ENCODE measurements at regions not wholly inside any gene's neighbourhood (a gene's known extent, or its start where the extent isn't known, plus 50 kb on each side); places are given as distances from the start of the nearest gene placed in this dataset.

DNA sequence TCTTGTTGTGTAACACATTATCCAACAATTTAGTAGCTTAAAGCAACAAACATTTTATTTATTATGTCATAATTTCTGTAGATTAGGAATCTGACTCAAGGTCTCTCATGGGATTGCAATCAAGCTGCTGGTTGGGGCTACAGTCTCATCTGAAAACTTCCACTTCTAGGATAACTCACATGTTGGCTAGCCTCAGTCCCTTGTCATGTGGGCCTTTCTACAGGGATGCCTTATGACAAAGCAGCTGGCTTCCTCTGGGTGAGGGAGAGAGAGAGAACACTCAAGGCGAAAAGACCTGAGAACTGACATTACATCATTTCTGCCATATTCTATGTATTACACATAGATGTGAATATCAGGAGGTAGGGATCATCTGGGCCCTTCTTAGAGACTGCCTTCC, 317.9 kb upstream of the VRK2 start:
- no peak overlapping the region for H2AFZ ChIP-seq (replicated peaks)
- Mint-ChIP-seq H3K27me3 (ENCODE audit: insufficient read depth, low read depth) (no peaks in the 10 kb centered on the region), H3K9me3 (no peaks in the 10 kb centered on the region), H3K27ac (no peak overlapping the region), H3K36me3 (no peaks in the 10 kb centered on the region), H3K4me1 (peaks cover 13% of the 10 kb centered on the region), H3K4me3 (no peak overlapping the region)
- peaks cover 10% of the 10 kb centered on the region for H3K4me1 ChIP-seq
- no peaks in the 10 kb centered on the region for H3K27me3 ChIP-seq
- no peak overlapping the region for H3K4me3 ChIP-seq
- no peak overlapping the region for H3K27ac ChIP-seq
- H3K36me3 ChIP-seq, result no peaks in the 10 kb centered on the region
- TF ChIP-seq EZH2 (IDR thresholded peaks at IDR 0.05) (no peak), EZH2phosphoT487 (IDR thresholded peaks at IDR 0.05) (no peak)
- TF ChIP-seq, protein P1, sequence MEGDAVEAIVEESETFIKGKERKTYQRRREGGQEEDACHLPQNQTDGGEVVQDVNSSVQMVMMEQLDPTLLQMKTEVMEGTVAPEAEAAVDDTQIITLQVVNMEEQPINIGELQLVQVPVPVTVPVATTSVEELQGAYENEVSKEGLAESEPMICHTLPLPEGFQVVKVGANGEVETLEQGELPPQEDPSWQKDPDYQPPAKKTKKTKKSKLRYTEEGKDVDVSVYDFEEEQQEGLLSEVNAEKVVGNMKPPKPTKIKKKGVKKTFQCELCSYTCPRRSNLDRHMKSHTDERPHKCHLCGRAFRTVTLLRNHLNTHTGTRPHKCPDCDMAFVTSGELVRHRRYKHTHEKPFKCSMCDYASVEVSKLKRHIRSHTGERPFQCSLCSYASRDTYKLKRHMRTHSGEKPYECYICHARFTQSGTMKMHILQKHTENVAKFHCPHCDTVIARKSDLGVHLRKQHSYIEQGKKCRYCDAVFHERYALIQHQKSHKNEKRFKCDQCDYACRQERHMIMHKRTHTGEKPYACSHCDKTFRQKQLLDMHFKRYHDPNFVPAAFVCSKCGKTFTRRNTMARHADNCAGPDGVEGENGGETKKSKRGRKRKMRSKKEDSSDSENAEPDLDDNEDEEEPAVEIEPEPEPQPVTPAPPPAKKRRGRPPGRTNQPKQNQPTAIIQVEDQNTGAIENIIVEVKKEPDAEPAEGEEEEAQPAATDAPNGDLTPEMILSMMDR (IDR thresholded peaks at IDR 0.05), result no peak
- H3K4me2 ChIP-seq, result no peak overlapping the region
- DNase-seq (ENCODE audit: low spot score), result no peak
- H4K20me1 ChIP-seq (ENCODE audit: low read depth), result no peaks in the 10 kb centered on the region
- no peak overlapping the region for H3K9ac ChIP-seq
- H3K79me2 ChIP-seq (ENCODE audit: low read depth), result no peaks in the 10 kb centered on the region
- no peaks in the 10 kb centered on the region for H3K9me3 ChIP-seq (ENCODE audit: low read depth)
- H3F3A ChIP-seq (ENCODE audit: low read depth), result no peaks in the 10 kb centered on the region

DNA sequence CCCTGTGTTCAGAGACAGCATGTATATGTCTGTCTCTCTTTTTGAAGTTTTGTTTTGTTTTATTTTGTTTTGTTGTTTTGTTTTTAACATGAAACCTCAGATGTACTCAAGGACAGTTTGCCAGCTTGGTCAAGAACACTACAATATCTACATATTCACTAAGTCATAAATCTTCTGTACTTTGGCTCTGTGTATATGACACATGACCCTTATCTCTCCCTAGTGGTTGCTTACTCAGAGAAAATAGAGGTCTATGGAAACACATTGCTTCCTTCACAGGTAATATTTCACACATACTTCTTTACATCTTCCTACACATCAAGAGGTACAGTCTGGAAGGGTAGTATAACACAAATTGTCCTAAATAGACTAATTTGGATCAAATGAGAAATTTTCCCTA, 312.6 kb upstream of the VRK2 start:
- no peaks in the 10 kb centered on the region for H3K4me1 Mint-ChIP-seq
- H3K9me3 Mint-ChIP-seq, result no peaks in the 10 kb centered on the region
- no peak overlapping the region for H3K4me2 ChIP-seq
- no peak overlapping the region for H2AFZ ChIP-seq (replicated peaks)
- H3K4me1 ChIP-seq, result no peaks in the 10 kb centered on the region
- H3K79me2 ChIP-seq (ENCODE audit: low read depth), result no peaks in the 10 kb centered on the region
- DNase-seq (ENCODE audit: low spot score), result no peak
- H3K9ac ChIP-seq, result no peak overlapping the region
- no peak overlapping the region for H3K27ac ChIP-seq
- H3K36me3 ChIP-seq, result no peaks in the 10 kb centered on the region
- H3F3A ChIP-seq (ENCODE audit: low read depth), result no peaks in the 10 kb centered on the region
- no peaks in the 10 kb centered on the region for H3K27me3 ChIP-seq
- H3K27ac Mint-ChIP-seq, result no peak overlapping the region
- H4K20me1 ChIP-seq (ENCODE audit: low read depth), result no peaks in the 10 kb centered on the region
- TF ChIP-seq EZH2phosphoT487 (IDR thresholded peaks at IDR 0.05) (no peak), EZH2 (IDR thresholded peaks at IDR 0.05) (no peak)
- TF ChIP-seq, protein P1 (IDR thresholded peaks at IDR 0.05), result no peak
- no peaks in the 10 kb centered on the region for H3K36me3 Mint-ChIP-seq
- H3K27me3 Mint-ChIP-seq (ENCODE audit: insufficient read depth, low read depth), result no peaks in the 10 kb centered on the region
- H3K9me3 ChIP-seq (ENCODE audit: low read depth), result no peaks in the 10 kb centered on the region
- no peak overlapping the region for H3K4me3 ChIP-seq
- H3K4me3 Mint-ChIP-seq, result no peak overlapping the region

DNA sequence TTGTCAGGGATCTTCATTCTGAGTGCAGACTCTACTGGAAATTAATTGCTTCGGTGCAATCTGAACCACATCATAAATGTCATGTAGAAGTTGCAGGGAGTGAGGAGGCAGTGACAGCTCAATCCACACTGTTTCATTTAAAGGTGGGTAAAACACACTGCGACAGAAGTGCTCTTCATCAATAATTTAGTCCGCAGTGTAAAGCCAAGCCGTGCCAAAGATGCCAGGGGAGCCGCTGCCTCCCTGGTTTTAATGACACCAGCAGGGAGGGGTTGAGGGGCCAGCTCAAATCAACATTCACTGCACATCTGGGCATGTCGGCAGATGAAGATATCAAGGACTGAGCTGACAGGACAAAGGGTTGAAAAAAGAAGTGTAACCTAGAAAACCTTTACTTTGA, 305.7 kb upstream of the VRK2 start:
- Histone ChIP-seq H3K9ac (no peak overlapping the region), H3K79me2 (ENCODE audit: low read depth) (no peaks in the 10 kb centered on the region), H3K4me1 (peaks cover 3% of the 10 kb centered on the region), H3F3A (ENCODE audit: low read depth) (no peaks in the 10 kb centered on the region), H4K20me1 (ENCODE audit: low read depth) (no peaks in the 10 kb centered on the region), H3K4me3 (no peak overlapping the region), H3K27me3 (no peaks in the 10 kb centered on the region), H3K36me3 (no peaks in the 10 kb centered on the region), H3K4me2 (no peak overlapping the region), H2AFZ (replicated peaks) (no peak overlapping the region), H3K9me3 (ENCODE audit: low read depth) (no peaks in the 10 kb centered on the region), H3K27ac (no peak overlapping the region)
- H3K4me3 Mint-ChIP-seq, result no peak overlapping the region
- H3K27me3 Mint-ChIP-seq (ENCODE audit: insufficient read depth, low read depth), result no peaks in the 10 kb centered on the region
- no peak for DNase-seq (ENCODE audit: low spot score)
- H3K36me3 Mint-ChIP-seq, result no peaks in the 10 kb centered on the region
- peaks cover 8% of the 10 kb centered on the region for H3K4me1 Mint-ChIP-seq
- H3K9me3 Mint-ChIP-seq, result no peaks in the 10 kb centered on the region
- H3K27ac Mint-ChIP-seq, result no peak overlapping the region
- TF ChIP-seq, protein P1 (IDR thresholded peaks at IDR 0.05), result no peak
- no peak for TF ChIP-seq EZH2 (IDR thresholded peaks at IDR 0.05)
- no peak for TF ChIP-seq EZH2phosphoT487 (IDR thresholded peaks at IDR 0.05)

DNA sequence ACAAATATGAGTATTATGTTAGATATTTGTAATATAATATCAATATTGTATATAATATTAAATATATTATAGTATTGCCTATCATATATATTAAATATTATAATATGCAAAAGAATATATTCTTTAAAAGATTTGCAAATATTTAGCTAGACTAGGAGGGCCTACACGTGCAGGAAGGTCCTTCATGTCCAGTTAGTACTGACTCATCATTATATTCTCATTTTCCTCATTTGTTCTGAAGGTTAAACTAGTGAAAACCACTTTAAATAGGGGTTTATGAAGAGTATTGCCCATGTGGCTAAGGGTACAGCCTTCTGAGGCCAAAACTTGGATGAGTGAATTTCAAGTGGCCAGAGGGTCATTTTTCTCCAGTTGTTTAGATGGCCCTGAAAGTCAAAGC, 293.0 kb upstream of the VRK2 start:
- H4K20me1 ChIP-seq (ENCODE audit: low read depth), result no peaks in the 10 kb centered on the region
- Mint-ChIP-seq H3K36me3 (no peaks in the 10 kb centered on the region), H3K27me3 (ENCODE audit: insufficient read depth, low read depth) (peaks cover 4% of the 10 kb centered on the region), H3K9me3 (no peaks in the 10 kb centered on the region), H3K27ac (no peak overlapping the region), H3K4me1 (peaks cover 11% of the 10 kb centered on the region), H3K4me3 (no peak overlapping the region)
- TF ChIP-seq EZH2 (IDR thresholded peaks at IDR 0.05), result no peak
- TF ChIP-seq EZH2phosphoT487 (IDR thresholded peaks at IDR 0.05), result no peak
- TF ChIP-seq, protein P1 (IDR thresholded peaks at IDR 0.05), result no peak
- H3K9me3 ChIP-seq (ENCODE audit: low read depth), result no peaks in the 10 kb centered on the region
- no peak overlapping the region for H2AFZ ChIP-seq (replicated peaks)
- H3K9ac ChIP-seq, result no peak overlapping the region
- H3K36me3 ChIP-seq, result no peaks in the 10 kb centered on the region
- H3K4me2 ChIP-seq, result no peak overlapping the region
- peaks cover 3% of the 10 kb centered on the region for H3K4me1 ChIP-seq
- no peak for DNase-seq (ENCODE audit: low spot score)
- no peak overlapping the region for H3K27ac ChIP-seq
- no peaks in the 10 kb centered on the region for H3K27me3 ChIP-seq
- H3F3A ChIP-seq (ENCODE audit: low read depth), result no peaks in the 10 kb centered on the region
- no peak overlapping the region for H3K4me3 ChIP-seq
- no peaks in the 10 kb centered on the region for H3K79me2 ChIP-seq (ENCODE audit: low read depth)
